ENCODE measurements at regions not wholly inside any gene's neighbourhood (a gene's known extent, or its start where the extent isn't known, plus 50 kb on each side); places are given as distances from the start of the nearest gene placed in this dataset.

DNA sequence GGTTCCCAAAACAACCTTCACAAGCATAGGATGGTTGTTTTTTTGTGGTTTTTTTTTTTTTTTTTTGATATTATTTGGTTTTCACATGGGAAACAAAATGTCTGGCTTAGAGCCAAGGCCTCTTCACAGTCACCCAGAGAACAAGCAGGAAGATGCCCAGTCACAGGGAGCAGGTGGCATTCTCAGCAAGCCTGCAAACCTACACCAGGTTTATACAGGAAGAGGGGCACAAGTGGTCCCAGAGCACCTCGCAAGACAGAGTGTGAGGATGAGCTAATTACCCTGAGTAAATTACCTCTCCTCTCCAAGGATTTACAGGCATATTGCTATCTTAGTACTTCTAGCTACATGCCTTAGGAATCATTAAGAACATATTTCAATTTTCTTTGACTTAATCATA, 1375.6 kb downstream of the EFNB2 start:
- TF ChIP-seq, protein P1, sequence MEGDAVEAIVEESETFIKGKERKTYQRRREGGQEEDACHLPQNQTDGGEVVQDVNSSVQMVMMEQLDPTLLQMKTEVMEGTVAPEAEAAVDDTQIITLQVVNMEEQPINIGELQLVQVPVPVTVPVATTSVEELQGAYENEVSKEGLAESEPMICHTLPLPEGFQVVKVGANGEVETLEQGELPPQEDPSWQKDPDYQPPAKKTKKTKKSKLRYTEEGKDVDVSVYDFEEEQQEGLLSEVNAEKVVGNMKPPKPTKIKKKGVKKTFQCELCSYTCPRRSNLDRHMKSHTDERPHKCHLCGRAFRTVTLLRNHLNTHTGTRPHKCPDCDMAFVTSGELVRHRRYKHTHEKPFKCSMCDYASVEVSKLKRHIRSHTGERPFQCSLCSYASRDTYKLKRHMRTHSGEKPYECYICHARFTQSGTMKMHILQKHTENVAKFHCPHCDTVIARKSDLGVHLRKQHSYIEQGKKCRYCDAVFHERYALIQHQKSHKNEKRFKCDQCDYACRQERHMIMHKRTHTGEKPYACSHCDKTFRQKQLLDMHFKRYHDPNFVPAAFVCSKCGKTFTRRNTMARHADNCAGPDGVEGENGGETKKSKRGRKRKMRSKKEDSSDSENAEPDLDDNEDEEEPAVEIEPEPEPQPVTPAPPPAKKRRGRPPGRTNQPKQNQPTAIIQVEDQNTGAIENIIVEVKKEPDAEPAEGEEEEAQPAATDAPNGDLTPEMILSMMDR (IDR thresholded peaks at IDR 0.05) = no peak
- no peak for TF ChIP-seq POLR2A (IDR thresholded peaks at IDR 0.05)
